ENCODE measurements at regions not wholly inside any gene's neighbourhood (a gene's known extent, or its start where the extent isn't known, plus 50 kb on each side); places are given as distances from the start of the nearest gene placed in this dataset.

DNA sequence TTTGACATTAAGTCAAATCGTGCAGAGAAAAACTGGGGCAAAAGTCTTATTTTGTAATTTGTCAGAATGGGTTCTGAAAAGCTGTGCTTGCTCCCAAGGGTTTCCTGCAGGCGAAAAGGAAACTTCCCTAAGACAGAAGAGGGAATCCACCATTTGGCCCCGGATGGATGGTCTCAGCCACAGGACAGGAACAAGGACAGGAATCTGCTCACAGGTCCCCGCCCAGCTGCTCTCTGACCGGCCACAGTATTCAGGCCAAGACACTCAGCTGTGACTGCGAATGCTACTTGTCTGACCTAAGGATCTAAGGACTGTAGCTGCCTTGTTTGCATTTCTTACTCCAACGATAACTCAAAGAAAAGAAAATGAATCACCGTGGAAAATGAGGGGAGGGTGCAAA, 197.0 kb downstream of the BMP7 start:
- no peak for TF ChIP-seq EP300 (IDR thresholded peaks at IDR 0.05; ENCODE audit: low read depth)
- TF ChIP-seq, protein P1, sequence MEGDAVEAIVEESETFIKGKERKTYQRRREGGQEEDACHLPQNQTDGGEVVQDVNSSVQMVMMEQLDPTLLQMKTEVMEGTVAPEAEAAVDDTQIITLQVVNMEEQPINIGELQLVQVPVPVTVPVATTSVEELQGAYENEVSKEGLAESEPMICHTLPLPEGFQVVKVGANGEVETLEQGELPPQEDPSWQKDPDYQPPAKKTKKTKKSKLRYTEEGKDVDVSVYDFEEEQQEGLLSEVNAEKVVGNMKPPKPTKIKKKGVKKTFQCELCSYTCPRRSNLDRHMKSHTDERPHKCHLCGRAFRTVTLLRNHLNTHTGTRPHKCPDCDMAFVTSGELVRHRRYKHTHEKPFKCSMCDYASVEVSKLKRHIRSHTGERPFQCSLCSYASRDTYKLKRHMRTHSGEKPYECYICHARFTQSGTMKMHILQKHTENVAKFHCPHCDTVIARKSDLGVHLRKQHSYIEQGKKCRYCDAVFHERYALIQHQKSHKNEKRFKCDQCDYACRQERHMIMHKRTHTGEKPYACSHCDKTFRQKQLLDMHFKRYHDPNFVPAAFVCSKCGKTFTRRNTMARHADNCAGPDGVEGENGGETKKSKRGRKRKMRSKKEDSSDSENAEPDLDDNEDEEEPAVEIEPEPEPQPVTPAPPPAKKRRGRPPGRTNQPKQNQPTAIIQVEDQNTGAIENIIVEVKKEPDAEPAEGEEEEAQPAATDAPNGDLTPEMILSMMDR (IDR thresholded peaks at IDR 0.05) = no peak
